ENCODE measurements at regions not wholly inside any gene's neighbourhood (a gene's known extent, or its start where the extent isn't known, plus 50 kb on each side); places are given as distances from the start of the nearest gene placed in this dataset.

DNA sequence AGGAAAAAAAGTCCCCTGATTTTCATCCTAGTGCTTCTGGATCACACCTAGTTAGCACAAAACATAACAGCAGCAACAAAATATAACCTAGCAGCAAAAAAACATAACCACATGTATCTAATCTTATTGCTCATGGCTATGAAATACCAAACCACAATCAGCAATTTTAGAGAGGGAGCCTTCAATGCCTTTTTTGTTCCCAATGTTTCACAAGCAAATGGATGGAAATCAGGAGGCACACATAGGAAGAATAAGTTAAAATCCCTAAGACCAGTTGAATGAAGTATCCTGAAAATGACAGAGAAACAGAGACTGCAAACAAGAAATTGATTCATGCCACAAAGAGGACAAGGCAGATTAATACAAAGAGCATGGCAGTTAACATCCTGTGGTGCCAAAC, 361.6 kb downstream of the GPM6A start:
- Mint-ChIP-seq H3K27ac (ENCODE audit: unreplicated experiment) (no peak overlapping the region), H3K4me3 (no peak overlapping the region), H3K4me1 (no peaks in the 10 kb centered on the region), H3K27me3 (ENCODE audit: low read depth) (no peaks in the 10 kb centered on the region), H3K9me3 (no peaks in the 10 kb centered on the region), H3K36me3 (ENCODE audit: low read depth) (no peaks in the 10 kb centered on the region)
- DNase-seq (ENCODE audit: low read depth, low spot score), result no peak
- TF ChIP-seq, protein P1, sequence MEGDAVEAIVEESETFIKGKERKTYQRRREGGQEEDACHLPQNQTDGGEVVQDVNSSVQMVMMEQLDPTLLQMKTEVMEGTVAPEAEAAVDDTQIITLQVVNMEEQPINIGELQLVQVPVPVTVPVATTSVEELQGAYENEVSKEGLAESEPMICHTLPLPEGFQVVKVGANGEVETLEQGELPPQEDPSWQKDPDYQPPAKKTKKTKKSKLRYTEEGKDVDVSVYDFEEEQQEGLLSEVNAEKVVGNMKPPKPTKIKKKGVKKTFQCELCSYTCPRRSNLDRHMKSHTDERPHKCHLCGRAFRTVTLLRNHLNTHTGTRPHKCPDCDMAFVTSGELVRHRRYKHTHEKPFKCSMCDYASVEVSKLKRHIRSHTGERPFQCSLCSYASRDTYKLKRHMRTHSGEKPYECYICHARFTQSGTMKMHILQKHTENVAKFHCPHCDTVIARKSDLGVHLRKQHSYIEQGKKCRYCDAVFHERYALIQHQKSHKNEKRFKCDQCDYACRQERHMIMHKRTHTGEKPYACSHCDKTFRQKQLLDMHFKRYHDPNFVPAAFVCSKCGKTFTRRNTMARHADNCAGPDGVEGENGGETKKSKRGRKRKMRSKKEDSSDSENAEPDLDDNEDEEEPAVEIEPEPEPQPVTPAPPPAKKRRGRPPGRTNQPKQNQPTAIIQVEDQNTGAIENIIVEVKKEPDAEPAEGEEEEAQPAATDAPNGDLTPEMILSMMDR (conservative IDR thresholded peaks at IDR 0.05), result no peak

DNA sequence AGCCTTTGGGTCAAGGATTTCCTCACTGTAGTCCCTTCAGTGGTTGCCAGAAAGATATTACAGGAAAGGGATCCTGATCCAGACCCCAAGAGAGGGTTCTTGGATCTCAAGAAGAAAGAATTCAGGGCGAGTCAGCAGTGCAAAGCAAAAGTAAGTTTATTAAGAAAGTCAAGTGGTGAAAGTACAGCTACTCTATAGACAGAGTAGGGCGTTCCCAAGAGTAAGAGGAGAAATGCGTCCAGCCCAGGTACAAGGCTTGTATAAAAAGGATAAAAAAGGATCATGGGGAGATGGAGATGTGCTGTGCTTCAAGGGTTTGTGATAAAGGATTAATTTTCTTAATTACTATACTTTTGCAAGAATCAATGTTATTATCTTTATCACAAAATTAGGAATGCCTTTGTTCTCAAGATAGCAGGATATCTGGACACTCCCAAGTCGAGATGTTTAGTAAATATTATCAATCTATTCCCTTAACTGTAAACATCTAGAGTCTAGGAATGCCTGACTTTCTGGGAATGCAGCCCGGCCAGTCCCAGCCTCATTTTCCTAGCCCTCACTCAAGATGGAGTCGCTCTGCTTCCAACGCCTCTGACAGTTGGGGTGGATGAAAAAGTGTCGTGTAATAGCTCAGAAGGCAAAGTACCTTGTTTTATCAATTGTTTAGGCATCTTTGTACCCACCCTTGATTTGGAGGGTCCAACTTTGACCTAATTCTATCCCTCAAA, 360.7 kb downstream of the GPM6A start:
- H3K27me3 Mint-ChIP-seq (ENCODE audit: low read depth), result no peaks in the 10 kb centered on the region
- H3K27ac Mint-ChIP-seq (ENCODE audit: unreplicated experiment), result no peak overlapping the region
- TF ChIP-seq, protein P1 (conservative IDR thresholded peaks at IDR 0.05), result no peak
- H3K4me3 Mint-ChIP-seq, result no peak overlapping the region
- no peaks in the 10 kb centered on the region for H3K36me3 Mint-ChIP-seq (ENCODE audit: low read depth)
- H3K9me3 Mint-ChIP-seq, result no peaks in the 10 kb centered on the region
- H3K4me1 Mint-ChIP-seq, result no peaks in the 10 kb centered on the region
- DNase-seq (ENCODE audit: low read depth, low spot score), result no peak

DNA sequence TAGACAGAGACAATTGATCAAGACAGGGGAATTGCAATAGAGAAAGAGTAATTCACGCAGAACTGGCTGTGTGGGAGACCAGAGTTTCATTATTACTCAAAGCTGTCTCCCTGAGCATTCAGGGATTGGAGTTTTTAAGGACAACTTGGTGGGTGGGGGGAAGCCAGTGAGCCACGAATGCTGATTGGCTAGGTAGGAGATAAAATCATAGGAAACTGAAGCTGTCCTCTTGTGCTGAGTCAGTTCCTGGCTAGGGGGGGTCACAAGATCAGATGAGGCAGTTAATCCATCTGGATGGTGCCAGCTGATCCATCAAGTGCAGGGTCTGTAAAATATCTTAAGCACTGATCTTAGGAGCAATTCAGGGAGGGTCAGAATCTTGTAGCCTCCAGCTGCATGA, 358.6 kb downstream of the GPM6A start:
- H3K9me3 Mint-ChIP-seq, result no peaks in the 10 kb centered on the region
- no peak overlapping the region for H3K4me3 Mint-ChIP-seq
- no peak overlapping the region for H3K27ac Mint-ChIP-seq (ENCODE audit: unreplicated experiment)
- no peaks in the 10 kb centered on the region for H3K36me3 Mint-ChIP-seq (ENCODE audit: low read depth)
- H3K27me3 Mint-ChIP-seq (ENCODE audit: low read depth), result no peaks in the 10 kb centered on the region
- TF ChIP-seq, protein P1 (conservative IDR thresholded peaks at IDR 0.05), result no peak
- H3K4me1 Mint-ChIP-seq, result no peaks in the 10 kb centered on the region
- no peak for DNase-seq (ENCODE audit: low read depth, low spot score)

DNA sequence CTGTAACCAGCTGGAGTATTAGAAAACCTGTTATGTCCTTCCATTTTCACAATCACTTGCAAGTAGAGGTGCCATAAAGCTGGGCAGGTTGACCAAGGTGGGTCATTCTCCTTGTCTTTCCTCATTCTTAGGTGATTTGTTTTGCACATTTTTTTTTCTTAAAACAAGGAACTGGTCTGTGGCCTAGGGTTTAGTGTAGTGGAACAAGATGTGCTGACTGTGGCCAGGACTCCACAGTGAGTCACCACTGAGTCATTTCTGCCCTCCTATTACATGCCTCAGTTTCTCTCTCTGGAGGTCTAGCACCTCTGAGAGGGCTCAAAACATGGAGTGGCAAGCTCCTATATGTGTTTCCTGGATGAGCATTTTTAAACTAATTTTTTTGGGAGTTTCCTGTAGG, 355.9 kb downstream of the GPM6A start:
- TF ChIP-seq, protein P1 (conservative IDR thresholded peaks at IDR 0.05), result no peak
- H3K4me3 Mint-ChIP-seq, result no peak overlapping the region
- no peaks in the 10 kb centered on the region for H3K36me3 Mint-ChIP-seq (ENCODE audit: low read depth)
- no peak for DNase-seq (ENCODE audit: low read depth, low spot score)
- H3K27ac Mint-ChIP-seq (ENCODE audit: unreplicated experiment), result no peak overlapping the region
- no peaks in the 10 kb centered on the region for H3K27me3 Mint-ChIP-seq (ENCODE audit: low read depth)
- no peaks in the 10 kb centered on the region for H3K4me1 Mint-ChIP-seq
- no peaks in the 10 kb centered on the region for H3K9me3 Mint-ChIP-seq

DNA sequence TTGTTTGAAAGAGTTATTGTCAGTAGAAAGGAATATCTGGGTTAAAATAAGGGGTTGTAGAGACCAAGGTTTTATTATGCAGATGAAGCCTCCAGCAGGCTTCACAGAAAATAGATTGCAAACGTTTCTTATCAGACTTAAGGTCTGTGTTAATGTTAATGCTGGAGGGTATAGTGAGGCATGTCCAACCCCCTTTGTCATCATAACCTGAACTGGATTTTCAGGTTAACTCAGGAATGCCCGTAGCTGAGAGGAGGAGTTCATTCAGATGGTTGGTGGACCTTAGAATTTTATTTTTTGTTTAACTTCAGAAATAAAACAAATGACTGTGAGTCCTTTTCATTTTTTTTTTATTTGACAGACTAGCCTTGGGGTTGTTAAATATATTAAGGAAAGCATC, 354.1 kb downstream of the GPM6A start:
- Mint-ChIP-seq H3K4me3 (no peak overlapping the region), H3K9me3 (no peaks in the 10 kb centered on the region), H3K4me1 (no peaks in the 10 kb centered on the region), H3K36me3 (ENCODE audit: low read depth) (no peaks in the 10 kb centered on the region), H3K27ac (ENCODE audit: unreplicated experiment) (no peak overlapping the region), H3K27me3 (ENCODE audit: low read depth) (no peaks in the 10 kb centered on the region)
- DNase-seq (ENCODE audit: low read depth, low spot score), result no peak
- TF ChIP-seq, protein P1 (conservative IDR thresholded peaks at IDR 0.05), result no peak

Measured in neural crest cell (in vitro differentiated cells).